22Rv1 (cell line): ENCODE measurements at regions not wholly inside any gene's neighbourhood (a gene's known extent, or its start where the extent isn't known, plus 50 kb on each side); places are given as distances from the start of the nearest gene placed in this dataset.

Experiments used
- CTCF ChIP-seq: fragments of 450-650 bp; IDR thresholded peaks from 2 replicates; pipeline ENCODE4 v1.5.1; 2017; ENCODE audit warnings: mild to moderate bottlenecking
- ZFX ChIP-seq: fragments of 450-650 bp; IDR thresholded peaks from 2 replicates; pipeline ENCODE4 v1.6.1; 2017; ENCODE audit warnings: antibody characterized with exemption, borderline replicate concordance

DNA sequence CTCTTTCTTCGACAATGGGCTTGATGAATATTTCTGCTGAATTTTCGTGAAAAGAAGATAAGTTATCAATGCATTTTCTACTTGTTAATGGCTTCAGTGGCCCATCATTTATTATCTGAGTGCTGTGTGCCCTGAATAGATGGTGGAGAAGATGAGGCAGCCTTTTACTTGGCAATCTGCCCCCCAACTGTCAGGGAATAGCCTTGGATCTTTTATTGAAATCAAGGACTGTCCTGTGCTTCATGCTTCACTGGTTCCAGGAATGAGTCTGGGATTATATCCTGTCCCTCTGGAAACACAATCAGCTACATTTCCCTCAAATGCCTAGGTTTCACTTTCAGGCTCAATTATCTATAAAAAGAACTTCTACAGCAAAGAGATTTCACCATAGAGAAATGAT, 75.9 kb upstream of the NXPH1 start:
- TF ChIP-seq CTCF, result no peak
- TF ChIP-seq ZFX, result no peak
